NCI-H1930 (cell line): ENCODE measurements at regions not wholly inside any gene's neighbourhood (a gene's known extent, or its start where the extent isn't known, plus 50 kb on each side); places are given as distances from the start of the nearest gene placed in this dataset.

Source experiments
- DNase-seq, 2 experiments: peaks; one replicate each; lab custom pipeline; 2025; lab: John Stamatoyannopoulos, UW

GRCh38 chr10:10364902-10365301 lies 652.8 kb upstream of the CELF2 start:
- no peak for DNase-seq

DNA sequence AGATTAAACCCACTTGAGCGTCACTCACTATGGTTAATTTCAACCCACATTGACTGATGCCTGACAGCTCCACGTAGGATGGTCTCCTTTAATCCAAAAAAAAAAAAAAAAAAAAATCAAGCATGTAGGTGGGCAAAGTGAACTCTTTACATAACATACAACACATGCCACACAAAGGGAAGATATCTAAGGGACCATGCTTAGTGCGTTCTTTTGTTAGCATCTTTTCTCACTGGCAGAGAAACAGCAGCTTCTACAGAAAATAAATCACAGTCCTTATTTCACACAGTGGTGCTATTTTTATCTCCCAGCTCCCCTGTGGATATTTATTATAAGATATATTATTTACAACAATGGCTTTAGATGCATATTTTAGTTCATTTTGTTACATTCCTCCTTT lies 652.0 kb upstream of the CELF2 start:
- no peak for DNase-seq

- no peak for DNase-seq
Measured at GRCh38 chr10:10366836-10367235, 650.8 kb upstream of the CELF2 start.

DNA sequence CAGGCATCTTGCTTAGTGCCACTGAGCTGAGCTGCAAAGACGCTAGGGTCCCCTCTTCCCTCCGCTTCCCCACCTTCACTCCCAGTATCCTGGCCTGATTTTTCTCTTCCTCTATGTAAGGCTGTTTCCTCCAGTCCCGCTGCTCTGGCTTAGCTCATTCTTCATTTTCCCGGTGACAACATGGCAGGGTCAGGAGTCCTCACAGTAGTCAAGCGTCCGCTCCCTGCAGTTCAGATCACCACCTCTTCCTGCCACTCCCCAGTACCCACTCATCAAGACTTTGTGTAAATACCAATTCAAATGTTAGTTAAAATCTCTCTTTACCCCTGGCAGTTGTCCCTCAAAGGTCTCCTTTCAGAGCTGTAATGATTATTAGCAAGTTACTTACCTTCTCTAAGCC lies 650.4 kb upstream of the CELF2 start:
- DNase-seq: no peak

GRCh38 chr10:10368951-10369576 lies 648.6 kb upstream of the CELF2 start:
- no peak for DNase-seq

DNA sequence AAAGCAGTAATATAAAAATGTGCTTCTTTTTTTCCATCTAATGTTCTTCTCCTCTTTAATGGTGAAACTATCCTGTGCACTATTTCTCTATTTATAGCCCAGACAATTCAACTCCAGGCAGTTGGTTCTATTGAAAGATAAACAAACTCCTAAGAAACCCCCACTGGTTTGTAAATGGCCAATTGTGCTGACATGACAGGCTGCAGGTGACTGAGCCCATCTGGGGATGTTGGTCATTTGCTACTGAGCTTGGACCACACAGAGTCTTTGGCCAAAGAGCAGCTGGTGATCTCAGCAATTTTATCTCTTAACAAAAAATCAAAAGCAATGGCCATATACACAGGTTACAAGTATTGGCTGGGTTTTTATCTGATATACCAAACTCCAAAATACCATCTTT lies 631.8 kb upstream of the CELF2 start:
- DNase-seq: peak; percentile 13 to 24

DNA sequence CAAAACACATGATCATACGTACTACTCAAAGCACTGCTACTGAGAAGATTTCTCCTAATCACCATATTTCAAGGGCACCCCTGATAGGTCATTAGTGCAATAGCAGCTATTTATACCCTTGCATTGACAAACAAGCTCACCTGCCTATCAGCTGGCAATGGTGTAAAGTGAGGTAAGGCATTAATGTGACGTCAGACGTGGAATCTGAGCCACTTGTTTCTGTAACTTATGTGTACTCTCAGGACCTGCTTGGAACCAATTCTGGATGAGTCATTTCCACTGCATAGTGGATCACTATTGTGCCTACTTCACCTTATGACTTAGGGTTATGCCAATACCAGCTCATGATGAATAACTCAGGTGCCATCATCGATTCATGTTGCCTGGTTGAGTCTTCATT lies 628.5 kb upstream of the CELF2 start:
- no peak for DNase-seq

DNA sequence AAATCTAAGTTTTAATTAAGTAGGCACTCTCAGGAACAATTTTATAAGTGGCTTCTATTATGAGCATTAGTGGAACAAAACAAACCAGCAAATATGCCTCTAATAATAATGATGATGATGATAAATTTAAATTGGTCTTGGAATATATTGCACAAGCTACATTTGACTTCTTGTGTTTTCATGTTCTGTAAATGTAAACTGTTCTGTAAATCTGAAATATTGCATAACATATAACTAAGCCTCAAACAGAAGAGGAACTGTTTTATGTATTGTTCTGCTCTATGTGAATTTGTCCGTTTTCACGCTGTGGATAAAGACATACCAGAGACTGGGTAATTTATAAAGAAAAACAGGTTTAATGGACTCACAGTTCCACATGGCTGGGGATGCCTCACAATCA lies 625.2 kb upstream of the CELF2 start:
- DNase-seq: no peak

- no peak for DNase-seq
Measured at GRCh38 chr10:10394933-10395658, 622.6 kb upstream of the CELF2 start.

- no peak for DNase-seq
Measured at GRCh38 chr10:10396601-10397000, 621.1 kb upstream of the CELF2 start.

DNA sequence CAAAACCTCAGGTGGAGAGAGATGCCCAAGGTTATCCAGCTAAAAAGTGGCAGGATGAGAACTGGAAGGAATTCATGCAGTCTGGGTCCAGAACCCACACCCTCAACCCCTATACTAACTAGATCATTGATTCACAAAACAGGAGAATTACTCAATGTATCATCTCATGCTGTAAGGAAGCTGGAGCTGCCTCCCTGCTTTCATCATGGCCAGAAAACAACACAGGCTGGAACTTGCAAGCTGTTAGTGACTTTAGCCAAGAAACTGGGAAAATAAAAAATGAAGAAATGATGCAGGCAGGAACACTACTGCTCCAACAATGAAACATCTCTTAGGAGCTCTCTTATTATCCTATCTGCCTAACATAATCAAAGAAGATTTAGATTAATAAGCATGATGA lies 619.8 kb upstream of the CELF2 start:
- DNase-seq: no peak

- DNase-seq: no peak
Measured at GRCh38 chr10:10403762-10404161, 613.9 kb upstream of the CELF2 start.

DNA sequence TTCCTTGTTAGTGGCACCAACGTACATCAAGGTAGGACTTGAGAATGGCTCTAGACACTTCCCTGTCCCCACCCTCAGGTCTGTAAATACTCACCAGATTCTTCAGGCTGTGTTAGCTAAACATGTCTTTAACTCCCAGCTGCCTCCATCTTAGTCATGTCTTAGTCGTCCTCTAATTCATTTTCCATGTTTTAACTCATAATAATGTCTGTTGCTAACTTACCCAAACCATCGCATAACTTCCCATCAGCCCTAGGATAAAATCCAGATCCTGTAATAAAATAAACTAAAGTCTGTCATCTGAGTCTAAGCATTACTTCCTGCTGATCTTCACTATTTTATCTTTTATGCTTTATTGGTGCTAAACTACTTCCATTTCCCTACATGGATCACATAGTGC lies 600.0 kb upstream of the CELF2 start:
- DNase-seq: no peak

GRCh38 chr10:10418387-10418786 lies 599.3 kb upstream of the CELF2 start:
- no peak for DNase-seq

DNA sequence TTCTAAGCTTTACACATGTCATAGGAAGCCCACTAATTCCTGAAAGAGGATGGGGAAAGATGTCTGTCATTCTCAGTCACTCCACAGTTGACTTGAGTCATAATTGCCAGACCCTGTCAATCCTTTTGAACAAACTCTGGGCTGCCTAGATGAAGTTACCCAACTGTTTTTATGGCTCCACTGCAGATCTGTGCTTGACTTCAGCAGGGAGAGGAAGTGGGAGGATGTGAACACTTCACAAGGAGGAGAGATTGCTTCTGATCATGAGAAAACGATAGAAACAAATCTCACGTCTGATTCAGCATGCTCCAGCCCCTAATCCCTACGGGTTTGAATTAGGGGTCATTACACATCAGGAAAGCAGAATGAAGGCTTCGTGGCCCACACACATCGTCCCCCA lies 596.6 kb upstream of the CELF2 start:
- no peak for DNase-seq

GRCh38 chr10:10431422-10432066 lies 586.1 kb upstream of the CELF2 start:
- no peak for DNase-seq

GRCh38 chr10:10432296-10433035 lies 585.2 kb upstream of the CELF2 start:
- DNase-seq: no peak

DNA sequence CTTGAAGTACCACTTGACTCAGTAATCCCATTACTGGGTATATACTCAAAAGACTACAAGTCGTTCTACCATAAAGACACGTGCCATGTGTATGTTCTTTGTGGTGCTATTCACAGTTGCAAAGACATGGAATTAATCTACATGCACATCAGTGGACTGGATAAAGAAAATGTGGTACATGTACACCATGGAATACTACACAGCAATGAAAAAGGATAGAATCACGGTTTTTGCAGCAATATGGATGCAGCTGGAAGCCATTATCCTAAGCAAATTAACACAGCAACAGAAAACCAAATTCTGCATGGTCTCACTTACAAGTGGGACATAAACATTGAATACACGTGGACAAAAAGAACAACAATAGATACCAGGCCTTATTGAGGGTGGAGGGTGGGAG lies 583.4 kb upstream of the CELF2 start:
- DNase-seq: no peak

DNA sequence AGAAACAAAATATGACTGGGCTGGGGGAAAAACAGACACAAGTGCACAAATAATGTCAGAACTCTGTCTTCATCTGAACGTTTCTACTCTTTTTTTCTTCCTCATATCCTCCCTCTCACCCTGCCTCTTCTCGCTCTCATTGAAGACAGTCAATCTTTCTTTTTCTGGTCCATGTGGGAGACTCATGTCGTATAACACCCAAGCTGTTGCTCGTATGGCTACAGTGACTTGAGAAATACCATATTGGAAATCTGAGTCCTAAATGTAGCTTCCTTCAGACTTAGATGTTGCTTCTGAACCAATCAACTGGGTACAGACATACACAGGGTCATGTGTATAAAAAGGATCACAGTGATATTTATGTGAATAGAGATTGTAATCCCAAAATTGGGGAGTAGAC lies 579.8 kb upstream of the CELF2 start:
- no peak for DNase-seq

DNA sequence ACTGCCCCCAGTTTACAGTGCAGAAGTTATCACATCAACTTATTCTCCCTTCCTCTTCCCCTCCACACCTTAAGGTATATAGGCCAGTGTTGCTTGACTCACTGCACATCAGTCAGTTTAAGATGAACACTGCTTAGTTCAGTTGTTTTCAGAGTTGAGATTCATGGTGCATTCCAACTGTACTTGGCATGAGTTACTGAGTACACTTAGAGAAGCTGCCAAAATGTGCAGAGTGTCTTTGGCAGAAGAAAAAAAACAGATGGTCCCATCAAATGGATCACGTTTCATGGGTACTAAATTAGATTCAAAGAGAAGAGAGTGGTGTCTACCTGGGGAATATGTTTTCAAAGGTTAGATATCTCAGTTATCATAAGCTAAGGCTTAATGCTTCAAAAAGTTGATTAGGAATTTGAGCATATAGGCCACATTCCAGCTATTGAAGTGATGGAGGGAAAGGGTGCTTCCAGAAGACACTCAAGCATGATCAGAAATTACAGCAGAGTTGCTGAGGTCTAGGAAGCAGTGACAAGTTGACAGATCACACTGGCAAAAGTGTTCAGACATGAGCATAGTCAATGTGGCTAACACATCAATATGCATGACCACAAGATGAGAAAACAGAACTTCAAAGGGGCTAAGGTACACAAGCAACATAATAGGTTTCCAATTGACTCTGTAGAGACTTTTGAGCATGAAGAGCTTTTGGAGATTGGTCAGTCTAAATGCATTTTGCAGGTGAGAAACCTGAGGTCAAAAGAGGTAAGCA lies 579.2 kb upstream of the CELF2 start:
- DNase-seq: no peak

- no peak for DNase-seq
Measured at GRCh38 chr10:10456856-10457255, 560.8 kb upstream of the CELF2 start.

DNA sequence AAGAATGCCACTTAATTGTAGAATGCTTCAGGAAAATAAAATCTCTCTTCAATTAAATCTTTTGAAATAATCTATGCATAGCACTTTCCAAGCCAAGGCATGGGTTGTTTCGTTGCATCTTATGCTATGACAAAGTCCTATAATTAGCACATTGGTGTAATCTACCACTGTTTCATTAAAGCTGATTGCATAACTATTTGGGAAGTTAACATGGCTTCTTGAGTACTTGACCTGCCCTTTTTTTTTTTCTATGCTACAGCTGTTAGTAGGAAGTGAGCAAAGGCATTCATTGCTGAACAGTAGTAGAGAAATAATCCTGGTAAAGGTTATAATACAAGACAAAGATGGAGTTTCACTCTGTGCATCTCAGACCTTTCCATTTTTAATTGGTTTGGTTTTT lies 557.2 kb upstream of the CELF2 start:
- no peak for DNase-seq
